ENCODE measurements at regions not wholly inside any gene's neighbourhood (a gene's known extent, or its start where the extent isn't known, plus 50 kb on each side); places are given as distances from the start of the nearest gene placed in this dataset.

GRCh38 chr11:70573701-70574151 lies 175.4 kb downstream of the CTTN start:
- TF ChIP-seq POLR2A (IDR thresholded peaks at IDR 0.05; ENCODE audit: low read length) (no peak), GATA1 (IDR thresholded peaks at IDR 0.05; ENCODE audit: low read depth, low read length) (no peak)

Data from erythroblast (primary cell).